Bronchial epithelial cell (primary cell): ENCODE measurements at regions not wholly inside any gene's neighbourhood (a gene's known extent, or its start where the extent isn't known, plus 50 kb on each side); places are given as distances from the start of the nearest gene placed in this dataset.

Experiments
- DNase-seq: peaks from one replicate; pipeline ENCODE4 v3.0.0-alpha.2; 2010; ENCODE audit warnings: low read depth
- FAIRE-seq: peaks from 2 replicates; lab custom pipeline; 2011; peaks lifted over from hg19 to GRCh38; lab: Jason Lieb, UNC
- H3K27me3 ChIP-seq: 2 replicates; pipeline ENCODE4 v1.5.1; 2011; ENCODE audit warnings: low read length; ENCODE audit not compliant: control insufficient read depth, insufficient read depth
- H3K36me3 ChIP-seq: 2 replicates; pipeline ENCODE4 v1.5.1; 2011; ENCODE audit warnings: low read length; ENCODE audit not compliant: control insufficient read depth, insufficient read depth
- H3K4me3 ChIP-seq: 2 replicates; pipeline ENCODE4 v1.5.1; 2011; ENCODE audit warnings: mild to moderate bottlenecking, low read depth, low read length, control low read depth
- CTCF ChIP-seq: IDR thresholded peaks from 2 replicates; pipeline ENCODE4 v1.5.1; 2011; ENCODE audit warnings: mild to moderate bottlenecking, moderate library complexity, low read length, control low read depth, inconsistent platforms; ENCODE audit not compliant: insufficient read depth, severe bottlenecking

DNA sequence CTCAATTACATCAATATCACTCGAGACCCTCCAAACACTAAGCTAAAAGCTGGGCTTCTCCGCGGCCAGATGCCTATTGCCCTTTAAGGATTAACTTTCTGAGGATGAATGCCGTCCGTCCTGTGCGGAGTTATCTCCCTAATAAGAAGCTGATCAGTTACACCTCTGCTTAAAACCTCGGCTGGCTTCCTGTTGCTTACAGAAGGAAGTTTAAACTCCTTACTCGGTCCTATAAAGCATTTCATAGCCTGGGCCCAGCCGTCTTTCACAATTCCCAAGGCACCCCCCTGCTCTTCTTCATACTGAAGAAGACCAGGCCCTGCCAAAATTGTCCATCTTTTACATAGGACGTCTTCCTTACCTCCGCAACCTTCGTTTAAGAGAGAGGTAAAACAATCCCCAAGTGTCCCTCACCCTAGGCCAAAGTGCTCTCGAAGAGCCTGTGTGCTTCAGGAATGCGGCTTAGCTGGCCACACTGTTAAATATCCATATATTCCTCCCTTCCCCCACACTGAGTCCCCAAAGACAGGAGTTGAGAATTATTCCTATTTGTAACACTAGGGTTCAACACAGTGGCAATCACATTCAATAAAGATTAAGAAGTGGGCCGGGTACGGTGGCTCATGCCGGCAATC, 112.6 kb upstream of the IRX5 start:
- Histone ChIP-seq H3K27me3 (no peaks in the 10 kb centered on the region), H3K36me3 (no peaks in the 10 kb centered on the region), H3K4me3 (no peak overlapping the region)
- DNase-seq (no peak), FAIRE-seq (no peak)
- TF ChIP-seq CTCF, result no peak

- H3K36me3 ChIP-seq, result no peaks in the 10 kb centered on the region
- H3K4me3 ChIP-seq, result no peak overlapping the region
- TF ChIP-seq CTCF, result peak; percentile 69
- peak; percentile 78 for DNase-seq
- FAIRE-seq, result no peak
- H3K27me3 ChIP-seq, result no peaks in the 10 kb centered on the region
Measured at GRCh38 chr16:54817432-54817831, 113.2 kb upstream of the IRX5 start.

DNA sequence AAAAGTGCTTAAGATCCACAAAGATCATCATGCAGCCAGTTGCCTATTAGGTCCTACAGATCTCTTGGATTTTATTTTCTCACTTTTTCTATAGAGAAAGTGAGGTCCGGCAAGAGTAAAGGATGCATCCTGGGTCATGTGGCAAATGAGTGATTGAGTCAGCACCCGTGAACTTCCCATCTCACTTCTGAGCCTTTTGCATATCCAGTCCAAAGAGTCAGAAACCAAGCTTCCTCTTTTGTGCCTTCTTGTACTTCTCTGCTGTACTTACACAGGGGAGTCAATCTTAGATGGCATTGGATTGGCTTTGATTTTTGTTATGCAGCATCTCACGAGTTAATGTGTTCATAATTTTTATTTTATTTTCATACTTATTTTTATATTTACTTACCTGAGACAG, 114.2 kb upstream of the IRX5 start:
- TF ChIP-seq CTCF, result no peak
- no peak overlapping the region for H3K4me3 ChIP-seq
- FAIRE-seq, result no peak
- H3K36me3 ChIP-seq, result no peaks in the 10 kb centered on the region
- no peak for DNase-seq
- no peaks in the 10 kb centered on the region for H3K27me3 ChIP-seq

DNA sequence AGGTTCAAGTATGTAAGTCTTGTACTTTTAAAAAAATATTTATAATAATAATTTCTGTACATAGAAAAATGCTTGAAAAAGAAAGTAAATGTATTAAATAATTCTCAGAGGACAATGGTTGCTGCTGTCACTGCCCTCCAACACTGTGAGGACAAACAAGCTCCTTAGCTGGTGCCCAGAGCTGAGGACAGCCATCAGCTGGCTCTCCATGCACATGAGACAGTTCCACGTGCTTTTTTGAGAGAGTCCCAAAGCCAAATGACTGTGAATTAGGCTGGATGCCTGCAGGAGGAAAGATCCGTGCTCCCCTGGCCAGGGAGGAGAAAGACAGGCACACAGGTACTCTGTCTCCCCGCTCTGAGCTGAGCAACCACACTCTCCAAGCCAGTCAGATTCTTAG, 115.5 kb upstream of the IRX5 start:
- Histone ChIP-seq H3K4me3 (no peak overlapping the region), H3K27me3 (no peaks in the 10 kb centered on the region), H3K36me3 (no peaks in the 10 kb centered on the region)
- FAIRE-seq (no peak), DNase-seq (no peak)
- no peak for TF ChIP-seq CTCF

GRCh38 chr16:54813778-54814177, 116.9 kb upstream of the IRX5 start:
- no peaks in the 10 kb centered on the region for H3K27me3 ChIP-seq
- no peak overlapping the region for H3K4me3 ChIP-seq
- no peaks in the 10 kb centered on the region for H3K36me3 ChIP-seq
- DNase-seq, result no peak
- no peak for FAIRE-seq
- TF ChIP-seq CTCF, result no peak

DNA sequence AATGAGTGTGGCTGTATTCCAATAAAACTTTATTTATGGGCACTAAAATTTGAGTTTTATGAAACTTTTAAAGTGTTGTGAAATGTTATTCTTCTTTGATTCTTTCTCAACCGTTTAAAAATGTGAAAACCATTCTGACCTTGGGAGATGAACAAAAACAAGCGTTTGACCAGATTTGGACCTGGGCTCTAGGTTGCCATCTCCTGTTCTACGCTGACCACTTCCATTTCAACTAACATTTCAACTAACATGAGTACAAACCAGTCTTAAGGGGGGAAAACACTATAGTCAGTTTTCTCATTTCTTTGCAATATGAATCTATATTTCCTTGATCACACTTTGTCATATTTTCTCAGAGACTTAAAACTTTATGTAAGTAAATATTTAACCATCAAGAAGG, 118.4 kb upstream of the IRX5 start:
- H3K27me3 ChIP-seq, result no peaks in the 10 kb centered on the region
- FAIRE-seq (no peak), DNase-seq (peak; percentile 19)
- no peak overlapping the region for H3K4me3 ChIP-seq
- no peak for TF ChIP-seq CTCF
- H3K36me3 ChIP-seq, result no peaks in the 10 kb centered on the region
